MCF 10A (cell line): ENCODE measurements at regions not wholly inside any gene's neighbourhood (a gene's known extent, or its start where the extent isn't known, plus 50 kb on each side); places are given as distances from the start of the nearest gene placed in this dataset.
"Not testable (repeated sequence)": the region's sequence is repeated elsewhere in the genome, so short reads cannot be mapped to it uniquely, and the experiment has no call there.

Experiments
- BruUV-seq: library from RNA; stranded (reverse); fragments of 400-500 nt; replicated peaks from 2 replicates; lab custom pipeline; 2021; lab: Mats Ljungman, UMichigan
- CTCF ChIA-PET: fragments of 300-600 bp; sonication (Branson Sonifier 250); formaldehyde crosslinking; extraction: SDS; loops from one replicate; lab custom pipeline; 2021; ENCODE audit warnings: antibody characterized with exemption, inconsistent platforms; lab: Yijun Ruan, JAX
- POLR2A ChIA-PET: fragments of 300-600, 350-650 bp; sonication (Branson Sonifier 250); formaldehyde crosslinking; extraction: SDS; loops from one replicate; lab custom pipeline; 2020; ENCODE audit warnings: antibody characterized with exemption, inconsistent platforms; lab: Yijun Ruan, JAX
- DNase-seq: peaks from one replicate; pipeline ENCODE4 v3.0.0-alpha.2; 2018; ENCODE audit not compliant: unreplicated experiment
- H3K27ac Mint-ChIP-seq: one replicate; pipeline ENCODE4 v1.8.0; 2022; ENCODE audit warnings: mild to moderate bottlenecking, low read depth, mixed read lengths; ENCODE audit not compliant: unreplicated experiment
- H3K27me3 Mint-ChIP-seq: one replicate; pipeline ENCODE4 v1.8.0; 2022; ENCODE audit warnings: mixed read lengths; ENCODE audit not compliant: insufficient read depth, unreplicated experiment
- H3K36me3 Mint-ChIP-seq: one replicate; pipeline ENCODE4 v1.8.0; 2022; ENCODE audit warnings: mild to moderate bottlenecking, moderate library complexity, mixed read lengths; ENCODE audit not compliant: insufficient read depth, unreplicated experiment
- H3K4me1 Mint-ChIP-seq: one replicate; pipeline ENCODE4 v1.8.0; 2022; ENCODE audit warnings: mixed read lengths; ENCODE audit not compliant: insufficient read depth, unreplicated experiment
- H3K4me3 Mint-ChIP-seq: one replicate; pipeline ENCODE4 v1.8.0; 2022; ENCODE audit warnings: mild to moderate bottlenecking, moderate library complexity, mixed read lengths; ENCODE audit not compliant: unreplicated experiment
- H3K9me3 Mint-ChIP-seq: one replicate; pipeline ENCODE4 v1.8.0; 2022; ENCODE audit warnings: mixed read lengths; ENCODE audit not compliant: unreplicated experiment
- intact Hi-C: fragments of 100-400 bp; cut with micrococcal nuclease; formaldehyde crosslinking; loops from 2 replicates; pipeline ENCODE4 v1.14.1; 2022
- TF ChIP-seq, protein P1 (sequence below): fragments of 200-600 bp; IDR thresholded peaks from one replicate; pipeline ENCODE4 v1.8.0; 2022; ENCODE audit warnings: antibody characterized with exemption, mild to moderate bottlenecking; ENCODE audit not compliant: unreplicated experiment

DNA sequence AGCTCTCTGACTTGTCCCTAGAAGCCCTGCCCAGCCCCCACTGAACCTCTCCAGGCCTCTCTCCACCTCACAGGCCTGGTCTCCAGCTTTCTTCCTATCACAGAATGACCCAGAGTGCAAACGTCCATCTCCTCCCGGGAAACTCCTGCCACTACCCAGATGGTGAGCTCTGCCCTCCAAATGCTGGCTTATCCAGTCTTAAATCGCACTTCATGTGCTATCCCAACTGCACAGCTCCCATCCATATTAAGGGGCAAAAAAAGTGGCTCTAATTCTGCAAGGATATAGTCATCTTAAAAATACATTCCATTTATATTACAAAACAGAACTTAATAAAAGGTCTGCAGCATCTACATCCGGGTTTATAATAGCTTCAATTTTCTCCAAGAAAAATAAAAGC lies 70.8 kb upstream of the CDC42EP3 start:
- ChIA-PET CTCF (interaction anchor here (1.1 to 1.2 kb wide), 3 partner anchors 15 to 53 kb away, joined by 3 to 4 read pairs (median 3); no protein-coding TSS in a partner anchor), POLR2A (interaction anchor here (0.8 kb wide), 1 partner anchor 25 kb away, joined by 3 read pairs; no protein-coding TSS in a partner anchor)
- TF ChIP-seq, protein P1, sequence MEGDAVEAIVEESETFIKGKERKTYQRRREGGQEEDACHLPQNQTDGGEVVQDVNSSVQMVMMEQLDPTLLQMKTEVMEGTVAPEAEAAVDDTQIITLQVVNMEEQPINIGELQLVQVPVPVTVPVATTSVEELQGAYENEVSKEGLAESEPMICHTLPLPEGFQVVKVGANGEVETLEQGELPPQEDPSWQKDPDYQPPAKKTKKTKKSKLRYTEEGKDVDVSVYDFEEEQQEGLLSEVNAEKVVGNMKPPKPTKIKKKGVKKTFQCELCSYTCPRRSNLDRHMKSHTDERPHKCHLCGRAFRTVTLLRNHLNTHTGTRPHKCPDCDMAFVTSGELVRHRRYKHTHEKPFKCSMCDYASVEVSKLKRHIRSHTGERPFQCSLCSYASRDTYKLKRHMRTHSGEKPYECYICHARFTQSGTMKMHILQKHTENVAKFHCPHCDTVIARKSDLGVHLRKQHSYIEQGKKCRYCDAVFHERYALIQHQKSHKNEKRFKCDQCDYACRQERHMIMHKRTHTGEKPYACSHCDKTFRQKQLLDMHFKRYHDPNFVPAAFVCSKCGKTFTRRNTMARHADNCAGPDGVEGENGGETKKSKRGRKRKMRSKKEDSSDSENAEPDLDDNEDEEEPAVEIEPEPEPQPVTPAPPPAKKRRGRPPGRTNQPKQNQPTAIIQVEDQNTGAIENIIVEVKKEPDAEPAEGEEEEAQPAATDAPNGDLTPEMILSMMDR = no peak
- no peak overlapping the region for H3K4me3 Mint-ChIP-seq
- no TSS peak for BruUV-seq
- no peaks in the 10 kb centered on the region for H3K27me3 Mint-ChIP-seq
- no peak for DNase-seq
- no peaks in the 10 kb centered on the region for H3K9me3 Mint-ChIP-seq
- no peaks in the 10 kb centered on the region for H3K36me3 Mint-ChIP-seq
- intact Hi-C loops = no loop called here
- H3K4me1 Mint-ChIP-seq = no peaks in the 10 kb centered on the region
- no peak overlapping the region for H3K27ac Mint-ChIP-seq

GRCh38 chr2:37744010-37744409 lies 72.6 kb upstream of the CDC42EP3 start:
- intact Hi-C loops = no loop called here
- no peaks in the 10 kb centered on the region for H3K27me3 Mint-ChIP-seq
- TF ChIP-seq, protein P1 = no peak
- H3K27ac Mint-ChIP-seq = no peak overlapping the region
- CTCF ChIA-PET = interaction anchor here (0.5 to 0.8 kb wide), 2 partner anchors 24 to 33 kb away, joined by 3 read pairs; no protein-coding TSS in a partner anchor
- H3K36me3 Mint-ChIP-seq = no peaks in the 10 kb centered on the region
- no TSS peak for BruUV-seq
- H3K4me1 Mint-ChIP-seq = no peaks in the 10 kb centered on the region
- no peak for DNase-seq
- no peaks in the 10 kb centered on the region for H3K9me3 Mint-ChIP-seq
- POLR2A ChIA-PET = interaction anchor here (0.7 kb wide), 1 partner anchor 384 kb away, joined by 3 read pairs; no protein-coding TSS in a partner anchor
- H3K4me3 Mint-ChIP-seq = no peak overlapping the region

GRCh38 chr2:37744961-37745360 lies 73.5 kb upstream of the CDC42EP3 start:
- BruUV-seq, DNase-seq, intact Hi-C loops, H3K9me3 Mint-ChIP-seq, H3K4me3 Mint-ChIP-seq, H3K36me3 Mint-ChIP-seq, H3K27me3 Mint-ChIP-seq, H3K27ac Mint-ChIP-seq, H3K4me1 Mint-ChIP-seq: not testable (repeated sequence)
- ChIA-PET CTCF (interaction anchor here (0.5 kb wide), 1 partner anchor 71 kb away, joined by 3 read pairs; no protein-coding TSS in a partner anchor), POLR2A (interaction anchor here (0.6 kb wide), 1 partner anchor 158 kb away, joined by 3 read pairs; no protein-coding TSS in a partner anchor)

DNA sequence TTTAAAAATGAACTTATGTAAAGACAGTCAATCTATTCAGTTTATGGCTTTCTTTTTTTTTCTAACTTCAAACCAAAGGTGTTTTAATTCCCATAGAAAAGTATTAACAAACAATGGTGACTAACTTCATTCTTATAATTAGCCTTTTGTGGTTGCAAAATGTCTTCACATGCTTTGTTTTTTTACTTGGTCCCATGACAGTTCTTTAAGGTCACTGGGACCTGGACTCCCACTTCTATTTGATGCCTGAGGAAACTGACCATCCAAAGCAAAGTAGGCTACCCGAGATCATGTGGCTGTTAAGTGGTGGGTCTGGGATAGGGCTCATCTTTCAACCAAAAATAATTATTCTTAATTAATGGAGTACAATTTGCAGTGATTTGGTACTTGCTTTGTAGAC lies 74.6 kb upstream of the CDC42EP3 start:
- BruUV-seq, intact Hi-C loops, H3K27me3 Mint-ChIP-seq, H3K9me3 Mint-ChIP-seq, H3K4me3 Mint-ChIP-seq, H3K4me1 Mint-ChIP-seq, H3K36me3 Mint-ChIP-seq, DNase-seq, H3K27ac Mint-ChIP-seq: not testable (repeated sequence)
- ChIA-PET POLR2A (interaction anchor here (0.7 kb wide), 2 partner anchors 14 to 857 kb away, joined by 3 read pairs; partner anchors contain the start of gene HNRNPLL), CTCF (interaction anchor here (0.6 kb wide), 2 partner anchors 11 to 35 kb away, joined by 3 read pairs; no protein-coding TSS in a partner anchor)

- Mint-ChIP-seq H3K36me3 (no peaks in the 10 kb centered on the region), H3K27me3 (no peaks in the 10 kb centered on the region), H3K9me3 (no peaks in the 10 kb centered on the region), H3K27ac (no peak overlapping the region), H3K4me3 (no peak overlapping the region), H3K4me1 (peaks cover 6% of the 10 kb centered on the region)
- BruUV-seq = no TSS peak
- intact Hi-C loops = no loop called here
- no peak for DNase-seq
- POLR2A ChIA-PET = no interaction called here
- TF ChIP-seq, protein P1 = no peak
- CTCF ChIA-PET = interaction anchor here (0.6 kb wide), 2 partner anchors 34 to 130 kb away, joined by 3 read pairs; no protein-coding TSS in a partner anchor
Observed at GRCh38 chr2:37746883-37747282, 75.4 kb upstream of the CDC42EP3 start.
